ENCODE measurements at regions not wholly inside any gene's neighbourhood (a gene's known extent, or its start where the extent isn't known, plus 50 kb on each side); places are given as distances from the start of the nearest gene placed in this dataset.

GRCh38 chr15:87686841-87687522, 569.6 kb downstream of the NTRK3 start:
- TF ChIP-seq ZFX (IDR thresholded peaks at IDR 0.05), result no peak
- TF ChIP-seq, protein P1, sequence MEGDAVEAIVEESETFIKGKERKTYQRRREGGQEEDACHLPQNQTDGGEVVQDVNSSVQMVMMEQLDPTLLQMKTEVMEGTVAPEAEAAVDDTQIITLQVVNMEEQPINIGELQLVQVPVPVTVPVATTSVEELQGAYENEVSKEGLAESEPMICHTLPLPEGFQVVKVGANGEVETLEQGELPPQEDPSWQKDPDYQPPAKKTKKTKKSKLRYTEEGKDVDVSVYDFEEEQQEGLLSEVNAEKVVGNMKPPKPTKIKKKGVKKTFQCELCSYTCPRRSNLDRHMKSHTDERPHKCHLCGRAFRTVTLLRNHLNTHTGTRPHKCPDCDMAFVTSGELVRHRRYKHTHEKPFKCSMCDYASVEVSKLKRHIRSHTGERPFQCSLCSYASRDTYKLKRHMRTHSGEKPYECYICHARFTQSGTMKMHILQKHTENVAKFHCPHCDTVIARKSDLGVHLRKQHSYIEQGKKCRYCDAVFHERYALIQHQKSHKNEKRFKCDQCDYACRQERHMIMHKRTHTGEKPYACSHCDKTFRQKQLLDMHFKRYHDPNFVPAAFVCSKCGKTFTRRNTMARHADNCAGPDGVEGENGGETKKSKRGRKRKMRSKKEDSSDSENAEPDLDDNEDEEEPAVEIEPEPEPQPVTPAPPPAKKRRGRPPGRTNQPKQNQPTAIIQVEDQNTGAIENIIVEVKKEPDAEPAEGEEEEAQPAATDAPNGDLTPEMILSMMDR (IDR thresholded peaks at IDR 0.05 in 2 of 3, conservative IDR thresholded peaks at IDR 0.05 in 1 of 3; ENCODE audit: borderline replicate concordance in 1 of 3, insufficient read depth in 1 of 3, low read depth in 2 of 3, low read length in 2 of 3), result no peak
- no peak for TF ChIP-seq POLR2AphosphoS5 (IDR thresholded peaks at IDR 0.05; ENCODE audit: low read depth, low read length)
